ENCODE measurements at regions not wholly inside any gene's neighbourhood (a gene's known extent, or its start where the extent isn't known, plus 50 kb on each side); places are given as distances from the start of the nearest gene placed in this dataset.
"Not testable (repeated sequence)": the region's sequence is repeated elsewhere in the genome, so short reads cannot be mapped to it uniquely, and the experiment has no call there.

GRCh38 chr22:22786301-22787115 lies 101.1 kb upstream of the IGLL5 start:
- DNase-seq (no peak), ATAC-seq (no peak)
- no peak overlapping the region for H3K27ac Mint-ChIP-seq
- no peak overlapping the region for H3K4me3 Mint-ChIP-seq
- H3K27me3 Mint-ChIP-seq = peaks cover 2% of the 10 kb centered on the region
- peaks cover 18% of the 10 kb centered on the region for H3K4me1 Mint-ChIP-seq
- H3K36me3 Mint-ChIP-seq (ENCODE audit: low read depth) = no peaks in the 10 kb centered on the region
- no peaks in the 10 kb centered on the region for H3K9me3 Mint-ChIP-seq

- Mint-ChIP-seq H3K4me3 (no peak overlapping the region), H3K36me3 (ENCODE audit: low read depth) (no peaks in the 10 kb centered on the region), H3K4me1 (peaks cover 25% of the 10 kb centered on the region), H3K9me3 (no peaks in the 10 kb centered on the region), H3K27ac (no peak overlapping the region), H3K27me3 (peaks cover 2% of the 10 kb centered on the region)
- DNase-seq (no peak), ATAC-seq (no peak)
Observed at GRCh38 chr22:22787151-22787550, 100.5 kb upstream of the IGLL5 start.

GRCh38 chr22:22787786-22788459 lies 99.7 kb upstream of the IGLL5 start:
- DNase-seq (peak; percentile 76), ATAC-seq (peak; percentile 81)
- H3K4me1 Mint-ChIP-seq = peaks cover 25% of the 10 kb centered on the region
- peaks cover 2% of the 10 kb centered on the region for H3K27me3 Mint-ChIP-seq
- no peaks in the 10 kb centered on the region for H3K9me3 Mint-ChIP-seq
- no peak overlapping the region for H3K4me3 Mint-ChIP-seq
- no peak overlapping the region for H3K27ac Mint-ChIP-seq
- H3K36me3 Mint-ChIP-seq (ENCODE audit: low read depth) = no peaks in the 10 kb centered on the region

GRCh38 chr22:22788460-22789037 lies 99.1 kb upstream of the IGLL5 start:
- Mint-ChIP-seq H3K4me1 (peaks cover 25% of the 10 kb centered on the region), H3K27ac (no peak overlapping the region), H3K9me3 (no peaks in the 10 kb centered on the region), H3K4me3 (no peak overlapping the region), H3K27me3 (peaks cover 2% of the 10 kb centered on the region), H3K36me3 (ENCODE audit: low read depth) (no peaks in the 10 kb centered on the region)
- ATAC-seq = no peak
- DNase-seq = no peak

- no peak for DNase-seq
- no peak for ATAC-seq
- H3K4me3 Mint-ChIP-seq = no peak overlapping the region
- H3K36me3 Mint-ChIP-seq (ENCODE audit: low read depth) = no peaks in the 10 kb centered on the region
- H3K9me3 Mint-ChIP-seq = no peaks in the 10 kb centered on the region
- no peaks in the 10 kb centered on the region for H3K27me3 Mint-ChIP-seq
- peaks cover 25% of the 10 kb centered on the region for H3K4me1 Mint-ChIP-seq
- no peak overlapping the region for H3K27ac Mint-ChIP-seq
Observed at GRCh38 chr22:22789233-22789921, 98.2 kb upstream of the IGLL5 start.

- no peaks in the 10 kb centered on the region for H3K27me3 Mint-ChIP-seq
- ATAC-seq (no peak), DNase-seq (no peak)
- H3K9me3 Mint-ChIP-seq = no peaks in the 10 kb centered on the region
- H3K4me3 Mint-ChIP-seq = no peak overlapping the region
- no peaks in the 10 kb centered on the region for H3K36me3 Mint-ChIP-seq (ENCODE audit: low read depth)
- H3K27ac Mint-ChIP-seq = no peak overlapping the region
- peaks cover 25% of the 10 kb centered on the region for H3K4me1 Mint-ChIP-seq
Observed at GRCh38 chr22:22789922-22790845, 97.4 kb upstream of the IGLL5 start.

GRCh38 chr22:22791438-22792181 lies 96.0 kb upstream of the IGLL5 start:
- DNase-seq (no peak), ATAC-seq (no peak)
- H3K27ac Mint-ChIP-seq = no peak overlapping the region
- no peaks in the 10 kb centered on the region for H3K9me3 Mint-ChIP-seq
- H3K4me1 Mint-ChIP-seq = peaks cover 25% of the 10 kb centered on the region
- no peaks in the 10 kb centered on the region for H3K27me3 Mint-ChIP-seq
- no peak overlapping the region for H3K4me3 Mint-ChIP-seq
- no peaks in the 10 kb centered on the region for H3K36me3 Mint-ChIP-seq (ENCODE audit: low read depth)

- H3K4me3 Mint-ChIP-seq; H3K9me3 Mint-ChIP-seq; H3K36me3 Mint-ChIP-seq (ENCODE audit: low read depth); H3K27me3 Mint-ChIP-seq; ATAC-seq; H3K27ac Mint-ChIP-seq; DNase-seq: not testable (repeated sequence)
- H3K4me1 Mint-ChIP-seq = peaks cover 25% of the 10 kb centered on the region
Observed at GRCh38 chr22:22792205-22792786, 95.3 kb upstream of the IGLL5 start.

- peaks cover 24% of the 10 kb centered on the region for H3K4me1 Mint-ChIP-seq
- not testable (repeated sequence) for H3K27ac Mint-ChIP-seq; ATAC-seq; H3K4me3 Mint-ChIP-seq; H3K36me3 Mint-ChIP-seq (ENCODE audit: low read depth); H3K9me3 Mint-ChIP-seq; DNase-seq; H3K27me3 Mint-ChIP-seq
Observed at GRCh38 chr22:22795639-22796038, 92.0 kb upstream of the IGLL5 start.

- Mint-ChIP-seq H3K9me3 (no peaks in the 10 kb centered on the region), H3K36me3 (ENCODE audit: low read depth) (no peaks in the 10 kb centered on the region), H3K27ac (no peak overlapping the region), H3K27me3 (no peaks in the 10 kb centered on the region), H3K4me3 (no peak overlapping the region), H3K4me1 (peaks cover 14% of the 10 kb centered on the region)
- ATAC-seq (no peak), DNase-seq (no peak)
Observed at GRCh38 chr22:22796724-22797123, 90.9 kb upstream of the IGLL5 start.

- Mint-ChIP-seq H3K27me3 (no peaks in the 10 kb centered on the region), H3K36me3 (ENCODE audit: low read depth) (no peaks in the 10 kb centered on the region), H3K27ac (no peak overlapping the region), H3K4me3 (no peak overlapping the region), H3K9me3 (no peaks in the 10 kb centered on the region), H3K4me1 (peaks cover 11% of the 10 kb centered on the region)
- ATAC-seq (no peak), DNase-seq (no peak)
Observed at GRCh38 chr22:22798232-22798616, 89.4 kb upstream of the IGLL5 start.

- H3K4me1 Mint-ChIP-seq = peaks cover 11% of the 10 kb centered on the region
- no peak for ATAC-seq
- no peaks in the 10 kb centered on the region for H3K27me3 Mint-ChIP-seq
- DNase-seq = no peak
- no peak overlapping the region for H3K27ac Mint-ChIP-seq
- H3K9me3 Mint-ChIP-seq = no peaks in the 10 kb centered on the region
- H3K4me3 Mint-ChIP-seq = no peak overlapping the region
- H3K36me3 Mint-ChIP-seq (ENCODE audit: low read depth) = no peaks in the 10 kb centered on the region
Observed at GRCh38 chr22:22798716-22799115, 88.9 kb upstream of the IGLL5 start.

GRCh38 chr22:22799561-22799960 lies 88.1 kb upstream of the IGLL5 start:
- H3K36me3 Mint-ChIP-seq (ENCODE audit: low read depth) = no peaks in the 10 kb centered on the region
- DNase-seq = no peak
- no peak for ATAC-seq
- no peak overlapping the region for H3K4me3 Mint-ChIP-seq
- H3K27me3 Mint-ChIP-seq = no peaks in the 10 kb centered on the region
- H3K4me1 Mint-ChIP-seq = peaks cover 11% of the 10 kb centered on the region
- H3K9me3 Mint-ChIP-seq = no peaks in the 10 kb centered on the region
- no peak overlapping the region for H3K27ac Mint-ChIP-seq

All from activated naive CD8-positive, alpha-beta T cell treated with anti-CD3 and anti-CD28 coated beads, Interleukin-2, amount 50 U/mL, for 24 hours (primary cell).